GM23338 (cell line): ENCODE measurements at regions not wholly inside any gene's neighbourhood (a gene's known extent, or its start where the extent isn't known, plus 50 kb on each side); places are given as distances from the start of the nearest gene placed in this dataset.

Experiments
- ATAC-seq: fragments of 200-7000 bp; cut with Tn5 transposase; 3 replicates; pipeline ENCODE4 v1.9.1; 2020
- DNase-seq: peaks from one replicate; pipeline ENCODE4 v3.0.0-alpha.2; 2015; ENCODE audit warnings: low spot score
- H2AFZ ChIP-seq: fragments of 200-600 bp; sonication (generic); 2 replicates; pipeline ENCODE4 v1.8.0; 2016; ENCODE audit warnings: antibody characterized with exemption, mild to moderate bottlenecking, moderate library complexity
- H3F3A ChIP-seq: fragments of 200-600 bp; sonication (generic); replicated peaks from 2 replicates; pipeline ENCODE4 v1.8.0; 2017; ENCODE audit warnings: antibody characterized with exemption, mixed run types, low read depth
- H3K27ac ChIP-seq: fragments of 200-600 bp; sonication (generic); 2 replicates; pipeline ENCODE4 v1.6.1; 2016; ENCODE audit warnings: low read depth
- H3K27me3 ChIP-seq: fragments of 200-600 bp; sonication (generic); 2 replicates; pipeline ENCODE4 v1.8.0; 2016; ENCODE audit warnings: mild to moderate bottlenecking, mixed run types, moderate library complexity; ENCODE audit not compliant: insufficient read depth
- H3K36me3 ChIP-seq: fragments of 200-600 bp; sonication (generic); 2 replicates; pipeline ENCODE4 v1.8.0; 2016; ENCODE audit warnings: mild to moderate bottlenecking; ENCODE audit not compliant: insufficient read depth
- H3K4me1 ChIP-seq: fragments of 200-600 bp; sonication (generic); 2 replicates; pipeline ENCODE4 v1.8.0; 2016; ENCODE audit warnings: mild to moderate bottlenecking, moderate library complexity; ENCODE audit not compliant: insufficient read depth
- H3K4me2 ChIP-seq: fragments of 200-600 bp; sonication (generic); 2 replicates; pipeline ENCODE4 v1.7.1; 2017; ENCODE audit warnings: mixed run types
- H3K4me3 ChIP-seq: fragments of 200-600 bp; sonication (generic); 2 replicates; pipeline ENCODE4 v1.6.1; 2016; ENCODE audit warnings: mixed run types
- H3K79me2 ChIP-seq: fragments of 200-600 bp; sonication (generic); replicated peaks from 2 replicates; pipeline ENCODE4 v1.8.0; 2017; ENCODE audit warnings: mild to moderate bottlenecking; ENCODE audit not compliant: insufficient read depth
- H3K9me2 ChIP-seq: fragments of 200-600 bp; sonication (generic); 2 replicates; pipeline ENCODE4 v1.8.0; 2017; ENCODE audit not compliant: insufficient read depth
- H4K20me1 ChIP-seq: fragments of 200-600 bp; sonication (generic); replicated peaks from 2 replicates; pipeline ENCODE4 v1.8.0; 2017; ENCODE audit warnings: mild to moderate bottlenecking; ENCODE audit not compliant: insufficient read depth
- H3K27ac Mint-ChIP-seq: 2 replicates; pipeline ENCODE4 v1.8.0; 2020; ENCODE audit warnings: inconsistent platforms, mild to moderate bottlenecking, moderate library complexity, mixed read lengths
- H3K27me3 Mint-ChIP-seq: 3 replicates; pipeline ENCODE4 v1.8.0; 2022; ENCODE audit warnings: low read depth, mild to moderate bottlenecking, moderate library complexity, mixed read lengths, inconsistent platforms; ENCODE audit not compliant: insufficient read depth, poor library complexity
- H3K36me3 Mint-ChIP-seq: 3 replicates; pipeline ENCODE4 v1.8.0; 2021; ENCODE audit warnings: low read depth, mild to moderate bottlenecking, inconsistent platforms, moderate library complexity, mixed read lengths
- H3K4me1 Mint-ChIP-seq: 3 replicates; pipeline ENCODE4 v1.8.0; 2020; ENCODE audit warnings: mild to moderate bottlenecking, inconsistent platforms, mixed read lengths
- H3K4me3 Mint-ChIP-seq: 3 replicates; pipeline ENCODE4 v1.8.0; 2021; ENCODE audit warnings: moderate library complexity, mild to moderate bottlenecking, inconsistent platforms, mixed read lengths
- H3K9me3 Mint-ChIP-seq: 3 replicates; pipeline ENCODE4 v1.8.0; 2020; ENCODE audit warnings: moderate library complexity, mild to moderate bottlenecking, inconsistent platforms, mixed read lengths
- CREB1 ChIP-seq: fragments of 250-450 bp; sonication (Bioruptor Pico); IDR thresholded peaks from 2 replicates; pipeline ENCODE4 v1.5.0; 2020; ENCODE audit warnings: low read depth, mild to moderate bottlenecking, moderate library complexity
- EZH2 ChIP-seq: fragments of 200-600 bp; sonication (generic); IDR thresholded peaks from one replicate; pipeline ENCODE4 v1.8.0; 2017; ENCODE audit warnings: antibody characterized with exemption, mild to moderate bottlenecking, low read depth; ENCODE audit not compliant: unreplicated experiment
- EZH2phosphoT487 ChIP-seq: fragments of 200-600 bp; sonication (generic); IDR thresholded peaks from one replicate; pipeline ENCODE4 v1.8.1; 2018; ENCODE audit warnings: antibody characterized with exemption; ENCODE audit not compliant: unreplicated experiment
- JUNB ChIP-seq: IDR thresholded peaks from one replicate; pipeline ENCODE4 v1.6.1; 2016; ENCODE audit warnings: antibody characterized with exemption; ENCODE audit not compliant: unreplicated experiment
- NANOG ChIP-seq: IDR thresholded peaks from 2 replicates; pipeline ENCODE4 v1.6.1; 2016; ENCODE audit warnings: antibody characterized with exemption, borderline replicate concordance
- POLR2AphosphoS5 ChIP-seq: IDR thresholded peaks from 2 replicates; pipeline ENCODE4 v1.6.1; 2016; ENCODE audit warnings: antibody characterized with exemption, low read depth
- STAT1 ChIP-seq: IDR thresholded peaks from one replicate; pipeline ENCODE4 v1.6.1; 2016; ENCODE audit warnings: antibody characterized with exemption; ENCODE audit not compliant: unreplicated experiment
- ZNF114 ChIP-seq: fragments of 250-450 bp; sonication (Bioruptor Pico); IDR thresholded peaks from 2 replicates; pipeline ENCODE4 v1.5.0; 2020; ENCODE audit warnings: mild to moderate bottlenecking, moderate library complexity
- ZNF331 ChIP-seq: fragments of 250-450 bp; sonication (Bioruptor Pico); IDR thresholded peaks from 2 replicates; pipeline ENCODE4 v1.5.0; 2020; ENCODE audit warnings: low read depth, mild to moderate bottlenecking, moderate library complexity
- TF ChIP-seq, protein P1 (sequence below): IDR thresholded peaks from one replicate; pipeline ENCODE4 v1.6.1; 2018; ENCODE audit warnings: antibody characterized with exemption; ENCODE audit not compliant: unreplicated experiment
- TF ChIP-seq, protein P2 (sequence below), 2 experiments: fragments of 200-600 bp in 1 of 2; sonication (generic) in 1 of 2; conservative IDR thresholded peaks; 2 replicates each; pipeline versions ENCODE4 v1.5.1 to v1.6.1; 2016 to 2017; ENCODE audit warnings: antibody characterized with exemption in 2 of 2, low read depth in 2 of 2, mild to moderate bottlenecking in 2 of 2, moderate library complexity in 1 of 2
- TF ChIP-seq, protein P3 (sequence below): IDR thresholded peaks from 2 replicates; pipeline ENCODE4 v1.6.1; 2016; ENCODE audit warnings: antibody characterized with exemption
- TF ChIP-seq, protein P4 (sequence below): fragments of 250-450 bp; sonication (Bioruptor Pico); IDR thresholded peaks from 2 replicates; pipeline ENCODE4 v1.5.0; 2020; ENCODE audit warnings: mild to moderate bottlenecking, moderate library complexity

DNA sequence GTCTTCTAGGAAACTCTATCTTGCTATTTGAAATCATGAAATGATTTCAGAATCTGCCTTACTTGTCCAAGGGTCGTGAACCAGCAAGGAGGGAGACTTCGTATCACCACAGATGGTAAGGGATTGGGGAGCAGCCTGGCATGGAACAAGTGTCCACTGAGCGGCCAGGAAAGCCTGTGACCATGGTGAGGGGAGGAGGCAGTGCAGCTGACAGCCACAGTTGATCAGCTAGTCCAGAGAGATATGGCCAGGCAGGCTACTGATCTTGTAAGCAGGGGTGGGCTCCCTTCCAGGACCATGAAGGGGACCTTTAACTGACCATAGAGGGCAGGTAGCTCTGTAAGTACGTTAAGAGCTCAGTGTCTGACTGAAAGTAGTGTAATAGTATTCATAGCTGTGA lies 96.8 kb upstream of the TENT5A start:
- TF ChIP-seq ZNF114 (CRISPR knock-in tag) (no peak), POLR2AphosphoS5 (no peak), STAT1 (no peak), CREB1 (CRISPR knock-in tag) (no peak), EZH2 (no peak), JUNB (no peak), ZNF331 (CRISPR knock-in tag) (no peak), EZH2phosphoT487 (no peak), NANOG (no peak)
- TF ChIP-seq, protein P1, sequence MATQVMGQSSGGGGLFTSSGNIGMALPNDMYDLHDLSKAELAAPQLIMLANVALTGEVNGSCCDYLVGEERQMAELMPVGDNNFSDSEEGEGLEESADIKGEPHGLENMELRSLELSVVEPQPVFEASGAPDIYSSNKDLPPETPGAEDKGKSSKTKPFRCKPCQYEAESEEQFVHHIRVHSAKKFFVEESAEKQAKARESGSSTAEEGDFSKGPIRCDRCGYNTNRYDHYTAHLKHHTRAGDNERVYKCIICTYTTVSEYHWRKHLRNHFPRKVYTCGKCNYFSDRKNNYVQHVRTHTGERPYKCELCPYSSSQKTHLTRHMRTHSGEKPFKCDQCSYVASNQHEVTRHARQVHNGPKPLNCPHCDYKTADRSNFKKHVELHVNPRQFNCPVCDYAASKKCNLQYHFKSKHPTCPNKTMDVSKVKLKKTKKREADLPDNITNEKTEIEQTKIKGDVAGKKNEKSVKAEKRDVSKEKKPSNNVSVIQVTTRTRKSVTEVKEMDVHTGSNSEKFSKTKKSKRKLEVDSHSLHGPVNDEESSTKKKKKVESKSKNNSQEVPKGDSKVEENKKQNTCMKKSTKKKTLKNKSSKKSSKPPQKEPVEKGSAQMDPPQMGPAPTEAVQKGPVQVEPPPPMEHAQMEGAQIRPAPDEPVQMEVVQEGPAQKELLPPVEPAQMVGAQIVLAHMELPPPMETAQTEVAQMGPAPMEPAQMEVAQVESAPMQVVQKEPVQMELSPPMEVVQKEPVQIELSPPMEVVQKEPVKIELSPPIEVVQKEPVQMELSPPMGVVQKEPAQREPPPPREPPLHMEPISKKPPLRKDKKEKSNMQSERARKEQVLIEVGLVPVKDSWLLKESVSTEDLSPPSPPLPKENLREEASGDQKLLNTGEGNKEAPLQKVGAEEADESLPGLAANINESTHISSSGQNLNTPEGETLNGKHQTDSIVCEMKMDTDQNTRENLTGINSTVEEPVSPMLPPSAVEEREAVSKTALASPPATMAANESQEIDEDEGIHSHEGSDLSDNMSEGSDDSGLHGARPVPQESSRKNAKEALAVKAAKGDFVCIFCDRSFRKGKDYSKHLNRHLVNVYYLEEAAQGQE: no peak
- TF ChIP-seq, protein P2, sequence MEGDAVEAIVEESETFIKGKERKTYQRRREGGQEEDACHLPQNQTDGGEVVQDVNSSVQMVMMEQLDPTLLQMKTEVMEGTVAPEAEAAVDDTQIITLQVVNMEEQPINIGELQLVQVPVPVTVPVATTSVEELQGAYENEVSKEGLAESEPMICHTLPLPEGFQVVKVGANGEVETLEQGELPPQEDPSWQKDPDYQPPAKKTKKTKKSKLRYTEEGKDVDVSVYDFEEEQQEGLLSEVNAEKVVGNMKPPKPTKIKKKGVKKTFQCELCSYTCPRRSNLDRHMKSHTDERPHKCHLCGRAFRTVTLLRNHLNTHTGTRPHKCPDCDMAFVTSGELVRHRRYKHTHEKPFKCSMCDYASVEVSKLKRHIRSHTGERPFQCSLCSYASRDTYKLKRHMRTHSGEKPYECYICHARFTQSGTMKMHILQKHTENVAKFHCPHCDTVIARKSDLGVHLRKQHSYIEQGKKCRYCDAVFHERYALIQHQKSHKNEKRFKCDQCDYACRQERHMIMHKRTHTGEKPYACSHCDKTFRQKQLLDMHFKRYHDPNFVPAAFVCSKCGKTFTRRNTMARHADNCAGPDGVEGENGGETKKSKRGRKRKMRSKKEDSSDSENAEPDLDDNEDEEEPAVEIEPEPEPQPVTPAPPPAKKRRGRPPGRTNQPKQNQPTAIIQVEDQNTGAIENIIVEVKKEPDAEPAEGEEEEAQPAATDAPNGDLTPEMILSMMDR (conservative IDR thresholded peaks at IDR 0.05; ENCODE audit: low read depth in 2 of 2): no peak
- TF ChIP-seq, protein P3, sequence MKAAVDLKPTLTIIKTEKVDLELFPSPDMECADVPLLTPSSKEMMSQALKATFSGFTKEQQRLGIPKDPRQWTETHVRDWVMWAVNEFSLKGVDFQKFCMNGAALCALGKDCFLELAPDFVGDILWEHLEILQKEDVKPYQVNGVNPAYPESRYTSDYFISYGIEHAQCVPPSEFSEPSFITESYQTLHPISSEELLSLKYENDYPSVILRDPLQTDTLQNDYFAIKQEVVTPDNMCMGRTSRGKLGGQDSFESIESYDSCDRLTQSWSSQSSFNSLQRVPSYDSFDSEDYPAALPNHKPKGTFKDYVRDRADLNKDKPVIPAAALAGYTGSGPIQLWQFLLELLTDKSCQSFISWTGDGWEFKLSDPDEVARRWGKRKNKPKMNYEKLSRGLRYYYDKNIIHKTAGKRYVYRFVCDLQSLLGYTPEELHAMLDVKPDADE: no peak
- TF ChIP-seq, protein P4, sequence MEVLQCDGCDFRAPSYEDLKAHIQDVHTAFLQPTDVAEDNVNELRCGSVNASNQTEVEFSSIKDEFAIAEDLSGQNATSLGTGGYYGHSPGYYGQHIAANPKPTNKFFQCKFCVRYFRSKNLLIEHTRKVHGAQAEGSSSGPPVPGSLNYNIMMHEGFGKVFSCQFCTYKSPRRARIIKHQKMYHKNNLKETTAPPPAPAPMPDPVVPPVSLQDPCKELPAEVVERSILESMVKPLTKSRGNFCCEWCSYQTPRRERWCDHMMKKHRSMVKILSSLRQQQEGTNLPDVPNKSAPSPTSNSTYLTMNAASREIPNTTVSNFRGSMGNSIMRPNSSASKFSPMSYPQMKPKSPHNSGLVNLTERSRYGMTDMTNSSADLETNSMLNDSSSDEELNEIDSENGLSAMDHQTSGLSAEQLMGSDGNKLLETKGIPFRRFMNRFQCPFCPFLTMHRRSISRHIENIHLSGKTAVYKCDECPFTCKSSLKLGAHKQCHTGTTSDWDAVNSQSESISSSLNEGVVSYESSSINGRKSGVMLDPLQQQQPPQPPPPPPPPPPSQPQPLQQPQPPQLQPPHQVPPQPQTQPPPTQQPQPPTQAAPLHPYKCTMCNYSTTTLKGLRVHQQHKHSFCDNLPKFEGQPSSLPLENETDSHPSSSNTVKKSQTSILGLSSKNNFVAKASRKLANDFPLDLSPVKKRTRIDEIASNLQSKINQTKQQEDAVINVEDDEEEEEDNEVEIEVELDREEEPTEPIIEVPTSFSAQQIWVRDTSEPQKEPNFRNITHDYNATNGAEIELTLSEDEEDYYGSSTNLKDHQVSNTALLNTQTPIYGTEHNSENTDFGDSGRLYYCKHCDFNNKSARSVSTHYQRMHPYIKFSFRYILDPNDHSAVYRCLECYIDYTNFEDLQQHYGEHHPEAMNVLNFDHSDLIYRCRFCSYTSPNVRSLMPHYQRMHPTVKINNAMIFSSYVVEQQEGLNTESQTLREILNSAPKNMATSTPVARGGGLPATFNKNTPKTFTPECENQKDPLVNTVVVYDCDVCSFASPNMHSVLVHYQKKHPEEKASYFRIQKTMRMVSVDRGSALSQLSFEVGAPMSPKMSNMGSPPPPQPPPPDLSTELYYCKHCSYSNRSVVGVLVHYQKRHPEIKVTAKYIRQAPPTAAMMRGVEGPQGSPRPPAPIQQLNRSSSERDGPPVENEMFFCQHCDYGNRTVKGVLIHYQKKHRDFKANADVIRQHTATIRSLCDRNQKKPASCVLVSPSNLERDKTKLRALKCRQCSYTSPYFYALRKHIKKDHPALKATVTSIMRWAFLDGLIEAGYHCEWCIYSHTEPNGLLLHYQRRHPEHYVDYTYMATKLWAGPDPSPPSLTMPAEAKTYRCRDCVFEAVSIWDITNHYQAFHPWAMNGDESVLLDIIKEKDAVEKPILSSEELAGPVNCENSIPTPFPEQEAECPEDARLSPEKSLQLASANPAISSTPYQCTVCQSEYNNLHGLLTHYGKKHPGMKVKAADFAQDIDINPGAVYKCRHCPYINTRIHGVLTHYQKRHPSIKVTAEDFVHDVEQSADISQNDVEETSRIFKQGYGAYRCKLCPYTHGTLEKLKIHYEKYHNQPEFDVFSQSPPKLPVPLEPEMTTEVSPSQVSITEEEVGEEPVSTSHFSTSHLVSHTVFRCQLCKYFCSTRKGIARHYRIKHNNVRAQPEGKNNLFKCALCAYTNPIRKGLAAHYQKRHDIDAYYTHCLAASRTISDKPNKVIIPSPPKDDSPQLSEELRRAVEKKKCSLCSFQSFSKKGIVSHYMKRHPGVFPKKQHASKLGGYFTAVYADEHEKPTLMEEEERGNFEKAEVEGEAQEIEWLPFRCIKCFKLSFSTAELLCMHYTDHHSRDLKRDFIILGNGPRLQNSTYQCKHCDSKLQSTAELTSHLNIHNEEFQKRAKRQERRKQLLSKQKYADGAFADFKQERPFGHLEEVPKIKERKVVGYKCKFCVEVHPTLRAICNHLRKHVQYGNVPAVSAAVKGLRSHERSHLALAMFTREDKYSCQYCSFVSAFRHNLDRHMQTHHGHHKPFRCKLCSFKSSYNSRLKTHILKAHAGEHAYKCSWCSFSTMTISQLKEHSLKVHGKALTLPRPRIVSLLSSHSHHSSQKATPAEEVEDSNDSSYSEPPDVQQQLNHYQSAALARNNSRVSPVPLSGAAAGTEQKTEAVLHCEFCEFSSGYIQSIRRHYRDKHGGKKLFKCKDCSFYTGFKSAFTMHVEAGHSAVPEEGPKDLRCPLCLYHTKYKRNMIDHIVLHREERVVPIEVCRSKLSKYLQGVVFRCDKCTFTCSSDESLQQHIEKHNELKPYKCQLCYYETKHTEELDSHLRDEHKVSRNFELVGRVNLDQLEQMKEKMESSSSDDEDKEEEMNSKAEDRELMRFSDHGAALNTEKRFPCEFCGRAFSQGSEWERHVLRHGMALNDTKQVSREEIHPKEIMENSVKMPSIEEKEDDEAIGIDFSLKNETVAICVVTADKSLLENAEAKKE (CRISPR knock-in tag): no peak
- Mint-ChIP-seq H3K4me3 (no peak overlapping the region), H3K4me1 (no peaks in the 10 kb centered on the region), H3K36me3 (no peaks in the 10 kb centered on the region), H3K9me3 (no peaks in the 10 kb centered on the region), H3K27ac (no peak overlapping the region), H3K27me3 (peaks cover 1% of the 10 kb centered on the region)
- H3K27ac ChIP-seq: no peak overlapping the region
- no peaks in the 10 kb centered on the region for H3K36me3 ChIP-seq
- no peaks in the 10 kb centered on the region; the same call in 1 of the 2 replicates for H3K9me2 ChIP-seq
- no peak overlapping the region for H2AFZ ChIP-seq
- H3K79me2 ChIP-seq: no peaks in the 10 kb centered on the region
- no peak overlapping the region for H3K4me2 ChIP-seq
- H3F3A ChIP-seq: no peaks in the 10 kb centered on the region
- H3K27me3 ChIP-seq: no peaks in the 10 kb centered on the region
- no peak overlapping the region for H3K4me3 ChIP-seq
- H4K20me1 ChIP-seq: no peaks in the 10 kb centered on the region
- H3K4me1 ChIP-seq: no peaks in the 10 kb centered on the region
- DNase-seq (no peak), ATAC-seq (no peak)
